Muscle layer of colon (tissue), 2 donors: ENCODE measurements at regions not wholly inside any gene's neighbourhood (a gene's known extent, or its start where the extent isn't known, plus 50 kb on each side); places are given as distances from the start of the nearest gene placed in this dataset.
"Not testable (repeated sequence)": the region's sequence is repeated elsewhere in the genome, so short reads cannot be mapped to it uniquely, and the experiment has no call there.

Experiments
- H3K27ac ChIP-seq: one replicate; pipeline ENCODE4 v1.7.0; 2013; ENCODE audit warnings: low read depth, mild to moderate bottlenecking, low read length, moderate library complexity
- H3K27me3 ChIP-seq, 2 donors: one replicate each; pipeline ENCODE4 v1.7.0; 2013; ENCODE audit warnings: low read length in 2 of 2, mild to moderate bottlenecking in 2 of 2; ENCODE audit not compliant: insufficient read depth in 2 of 2, control insufficient read depth in 1 of 2
- H3K36me3 ChIP-seq: one replicate; pipeline ENCODE4 v1.7.0; 2013; ENCODE audit warnings: mild to moderate bottlenecking, low read length; ENCODE audit not compliant: insufficient read depth
- H3K4me1 ChIP-seq: one replicate; pipeline ENCODE4 v1.7.0; 2013; ENCODE audit warnings: mild to moderate bottlenecking, low read length; ENCODE audit not compliant: insufficient read depth
- H3K4me3 ChIP-seq, 2 donors: one replicate each; pipeline ENCODE4 v1.7.0; 2013; ENCODE audit warnings: low read length in 2 of 2, low read depth in 1 of 2, mild to moderate bottlenecking in 1 of 2, moderate library complexity in 1 of 2
- H3K9ac ChIP-seq: one replicate; pipeline ENCODE4 v1.7.0; 2013; ENCODE audit warnings: low read length
- H3K9me3 ChIP-seq: one replicate; pipeline ENCODE4 v1.7.0; 2013; ENCODE audit warnings: mild to moderate bottlenecking, low read length
- donor health status: abdominal sarcoma.
- donor health status: Adenocarcinoma of cecum.

- H3K9ac ChIP-seq, H3K27me3 ChIP-seq, H3K4me1 ChIP-seq, H3K36me3 ChIP-seq, H3K9me3 ChIP-seq, H3K27ac ChIP-seq, H3K4me3 ChIP-seq: not testable (repeated sequence)
Observed at GRCh38 chr20:47978428-47979120, 193.3 kb upstream of the SULF2 start.

GRCh38 chr20:47977789-47978252 is 192.5 kb upstream of the SULF2 start:
- H3K9me3 ChIP-seq, H3K27ac ChIP-seq, H3K4me1 ChIP-seq, H3K9ac ChIP-seq, H3K4me3 ChIP-seq, H3K36me3 ChIP-seq, H3K27me3 ChIP-seq: not testable (repeated sequence)

DNA sequence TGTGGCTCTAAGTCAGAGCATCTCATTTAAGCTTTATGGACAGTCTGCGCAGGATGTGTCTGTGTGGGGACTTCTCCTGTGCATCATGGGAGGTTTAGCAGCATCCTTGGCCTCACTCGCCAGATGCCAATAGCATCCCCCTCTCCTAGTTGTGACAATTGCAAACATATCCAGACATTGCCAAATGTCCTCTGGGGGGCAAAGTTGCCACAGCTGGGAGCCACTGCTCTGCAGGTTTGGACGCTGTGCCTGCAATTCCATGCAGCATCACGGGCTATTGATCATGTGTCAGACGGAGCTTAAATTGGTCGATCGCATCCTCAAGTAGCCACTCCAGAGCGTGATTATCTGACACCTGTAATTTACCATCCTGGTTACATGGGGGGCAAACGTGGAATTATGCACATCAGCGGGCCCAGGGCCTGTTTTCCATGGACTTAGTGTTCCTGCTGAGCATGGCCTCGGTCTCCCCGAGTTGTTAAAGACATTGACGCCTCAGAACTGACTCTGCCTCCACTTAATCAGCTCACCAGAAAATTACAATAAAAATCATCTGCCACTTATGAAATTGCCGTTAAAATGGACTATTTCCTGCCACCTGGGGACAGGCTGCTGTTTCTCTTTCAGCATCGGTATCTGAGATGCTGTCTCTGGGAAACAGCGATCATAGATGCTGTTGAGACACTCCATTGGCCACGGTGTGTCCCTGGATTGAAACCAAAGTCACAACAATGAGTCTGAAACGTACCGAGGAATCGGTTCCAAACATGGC is 191.9 kb upstream of the SULF2 start:
- not testable (repeated sequence) for H3K27me3 ChIP-seq, H3K27ac ChIP-seq, H3K4me3 ChIP-seq, H3K36me3 ChIP-seq, H3K4me1 ChIP-seq, H3K9ac ChIP-seq, H3K9me3 ChIP-seq

DNA sequence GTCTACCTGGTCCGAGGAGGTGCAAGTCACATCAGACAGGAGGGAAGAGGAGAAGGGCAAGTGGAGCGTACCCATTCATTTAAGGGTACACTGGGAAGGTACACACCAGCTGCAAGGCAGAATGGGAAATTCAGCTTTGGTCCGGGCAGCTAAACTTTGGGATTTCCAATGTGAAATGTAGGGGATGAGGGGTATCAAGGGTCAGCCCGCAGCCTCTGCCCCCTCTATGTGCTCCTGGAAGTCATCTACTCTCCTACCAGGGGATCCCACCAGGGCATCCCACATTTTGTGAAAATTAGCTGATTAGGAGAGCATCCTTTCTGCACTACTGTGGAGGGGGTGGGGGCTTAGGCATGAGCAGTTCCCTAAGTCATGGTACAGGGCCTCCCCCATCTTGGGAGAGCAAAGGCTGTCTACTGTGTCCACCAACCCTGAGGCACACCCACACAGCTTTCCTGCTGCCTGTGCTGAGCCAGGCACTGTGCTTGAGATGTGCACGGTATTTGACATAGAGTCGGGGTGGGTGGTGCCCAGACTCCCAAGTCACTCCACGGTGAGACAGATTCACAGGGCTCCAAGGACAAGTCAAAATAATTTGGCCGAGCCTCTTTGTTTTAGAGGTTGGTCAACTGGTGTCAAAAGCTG is 189.1 kb upstream of the SULF2 start:
- H3K4me1 ChIP-seq, result no peaks in the 10 kb centered on the region
- H3K9ac ChIP-seq, result no peak overlapping the region
- H3K27me3 ChIP-seq, result no peaks in the 10 kb centered on the region
- H3K36me3 ChIP-seq, result no peaks in the 10 kb centered on the region
- no peak overlapping the region for H3K4me3 ChIP-seq
- no peak overlapping the region for H3K27ac ChIP-seq
- H3K9me3 ChIP-seq, result no peaks in the 10 kb centered on the region

DNA sequence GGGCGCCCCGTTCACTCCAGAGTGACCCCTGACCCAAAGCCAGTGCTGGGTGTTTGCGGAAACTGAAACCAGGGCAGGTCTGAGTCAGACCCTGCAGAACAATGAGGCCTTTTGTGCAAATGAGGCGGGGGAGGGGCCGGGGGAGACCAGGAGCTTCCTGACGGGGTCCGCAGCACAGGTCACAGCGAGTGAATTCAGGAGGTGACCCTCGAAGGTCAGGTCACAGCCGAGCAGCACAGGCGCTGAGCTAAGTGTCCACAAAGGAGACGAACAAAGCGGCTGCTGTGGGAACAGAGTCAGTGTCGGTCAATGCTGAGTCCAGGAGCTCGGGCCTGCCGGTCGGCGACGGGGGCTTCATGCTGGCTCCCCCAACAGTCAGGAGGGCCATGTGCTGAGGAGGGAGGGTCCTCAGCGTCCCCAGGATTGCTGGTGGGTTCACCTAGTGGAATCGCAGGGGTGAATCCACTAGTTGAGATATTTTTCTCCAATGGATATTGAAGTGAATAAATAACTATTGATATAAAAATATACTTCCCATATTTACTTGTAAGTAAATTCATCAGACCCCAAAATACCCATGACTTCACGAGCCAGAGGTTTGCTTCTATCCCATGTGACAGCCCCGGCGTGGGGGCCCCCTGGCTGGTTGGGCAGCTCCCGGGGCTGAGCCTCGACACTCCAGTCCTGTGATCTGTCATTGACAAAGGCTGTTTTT is 188.4 kb upstream of the SULF2 start:
- Histone ChIP-seq H3K4me3 (no peak overlapping the region), H3K36me3 (no peaks in the 10 kb centered on the region), H3K9ac (no peak overlapping the region), H3K9me3 (no peaks in the 10 kb centered on the region), H3K4me1 (no peaks in the 10 kb centered on the region), H3K27ac (no peak overlapping the region), H3K27me3 (no peaks in the 10 kb centered on the region)

- Histone ChIP-seq H3K9ac (no peak overlapping the region), H3K27ac (no peak overlapping the region), H3K4me3 (no peak overlapping the region), H3K27me3 (no peaks in the 10 kb centered on the region), H3K36me3 (no peaks in the 10 kb centered on the region), H3K4me1 (no peaks in the 10 kb centered on the region), H3K9me3 (no peaks in the 10 kb centered on the region)
Observed at GRCh38 chr20:47972916-47973309, 187.6 kb upstream of the SULF2 start.

DNA sequence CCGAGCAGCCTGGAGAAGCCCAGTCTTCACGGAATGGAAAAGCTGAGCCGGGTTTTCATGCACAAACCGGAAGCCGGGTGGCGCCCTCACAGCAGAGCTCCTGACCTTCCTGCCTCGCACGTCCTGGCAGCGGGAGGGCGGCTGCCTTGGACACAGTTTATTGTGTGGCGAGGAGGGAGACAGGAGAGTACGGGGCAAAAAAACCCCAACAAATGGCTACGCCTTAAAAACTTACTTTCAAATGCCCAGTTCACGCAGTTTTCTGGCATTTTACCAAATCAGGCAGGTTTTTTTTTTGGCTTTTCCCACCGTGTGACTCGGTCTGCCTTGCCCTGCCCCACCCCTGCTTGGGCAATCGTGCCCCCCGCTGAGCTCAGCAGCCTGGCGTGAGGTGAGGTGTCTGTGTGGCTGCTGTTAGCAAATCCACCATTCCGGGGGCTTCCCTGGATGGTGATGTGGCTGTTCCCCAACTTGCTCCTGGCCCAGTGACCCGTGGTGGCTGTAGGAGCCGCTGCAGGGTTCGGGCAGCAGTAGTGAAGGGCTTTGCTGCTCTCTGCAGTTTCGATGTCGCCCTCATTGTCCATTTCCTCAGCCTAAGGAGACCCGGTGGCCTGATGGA is 187.1 kb upstream of the SULF2 start:
- H3K9ac ChIP-seq, H3K27me3 ChIP-seq, H3K4me1 ChIP-seq, H3K4me3 ChIP-seq, H3K36me3 ChIP-seq, H3K9me3 ChIP-seq, H3K27ac ChIP-seq: not testable (repeated sequence)

DNA sequence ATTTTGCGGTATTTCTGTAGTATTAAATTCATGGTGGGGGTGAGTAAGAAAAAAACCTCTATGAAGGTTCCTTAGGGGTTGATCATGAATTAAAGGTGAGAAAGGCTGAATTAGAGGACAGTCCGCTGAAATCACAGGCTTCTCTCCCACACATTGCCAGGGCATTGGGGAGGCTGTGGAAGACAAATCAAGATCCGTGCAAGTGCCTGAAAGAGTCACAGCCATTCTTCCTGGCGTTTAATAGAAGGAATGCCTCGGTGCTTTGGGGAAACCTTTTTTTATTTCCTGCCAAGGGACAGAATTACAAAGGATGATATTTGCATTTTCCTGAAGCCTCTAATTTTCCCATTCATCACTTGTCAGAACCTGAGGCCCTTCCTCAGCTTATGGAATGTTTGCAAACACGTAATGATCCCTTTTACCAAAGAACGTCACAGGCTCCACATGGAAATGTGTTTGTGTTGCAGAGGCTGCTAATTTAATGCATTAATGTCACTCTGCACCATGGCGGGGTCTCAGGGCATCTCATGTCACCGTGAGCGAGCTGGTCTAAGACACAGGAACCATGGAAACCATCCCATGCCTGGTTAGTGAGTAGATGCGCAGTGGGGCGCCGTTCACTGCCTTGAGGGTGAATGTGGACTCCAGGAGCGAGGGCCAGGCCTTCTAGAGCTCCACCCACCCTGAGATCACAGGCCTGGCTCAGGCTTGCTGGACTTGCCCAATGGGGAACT is 185.9 kb upstream of the SULF2 start:
- no peak overlapping the region for H3K9ac ChIP-seq
- H3K27ac ChIP-seq, result no peak overlapping the region
- no peaks in the 10 kb centered on the region for H3K36me3 ChIP-seq
- H3K9me3 ChIP-seq, result no peaks in the 10 kb centered on the region
- H3K4me1 ChIP-seq, result no peaks in the 10 kb centered on the region
- H3K4me3 ChIP-seq, result no peak overlapping the region
- no peaks in the 10 kb centered on the region for H3K27me3 ChIP-seq

DNA sequence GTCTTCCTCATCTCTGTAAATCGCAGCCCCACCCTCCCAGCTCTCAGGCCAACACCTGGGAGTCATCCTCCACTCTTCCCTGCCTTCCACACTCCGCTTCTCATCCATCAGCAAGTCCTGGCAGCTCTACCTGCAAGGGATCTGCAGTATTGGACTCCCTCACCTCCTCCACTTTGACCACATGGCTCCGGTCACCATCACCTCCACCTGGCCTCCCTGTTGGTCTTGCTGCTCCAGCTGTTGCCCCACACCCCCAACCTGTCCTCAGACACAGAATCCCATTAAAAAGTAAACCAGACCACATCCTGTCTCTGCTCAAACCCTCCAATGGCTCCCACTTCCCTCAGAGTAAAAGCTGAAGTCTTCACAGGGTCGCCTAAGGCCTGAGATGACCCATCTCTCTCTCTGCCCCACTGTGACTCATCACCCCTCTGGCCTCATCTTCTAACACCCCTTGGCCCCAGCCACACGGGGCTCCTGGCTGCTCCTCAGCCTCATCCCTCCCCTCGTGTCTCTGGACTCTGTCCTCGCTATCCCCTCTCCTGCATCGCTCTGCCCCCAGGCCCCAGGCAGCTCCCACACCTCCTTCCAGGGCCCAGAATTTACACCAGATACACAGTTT is 185.1 kb upstream of the SULF2 start:
- H3K4me1 ChIP-seq, result no peaks in the 10 kb centered on the region
- no peak overlapping the region for H3K4me3 ChIP-seq
- no peak overlapping the region for H3K9ac ChIP-seq
- no peaks in the 10 kb centered on the region for H3K36me3 ChIP-seq
- H3K9me3 ChIP-seq, result no peaks in the 10 kb centered on the region
- no peaks in the 10 kb centered on the region for H3K27me3 ChIP-seq
- no peak overlapping the region for H3K27ac ChIP-seq

DNA sequence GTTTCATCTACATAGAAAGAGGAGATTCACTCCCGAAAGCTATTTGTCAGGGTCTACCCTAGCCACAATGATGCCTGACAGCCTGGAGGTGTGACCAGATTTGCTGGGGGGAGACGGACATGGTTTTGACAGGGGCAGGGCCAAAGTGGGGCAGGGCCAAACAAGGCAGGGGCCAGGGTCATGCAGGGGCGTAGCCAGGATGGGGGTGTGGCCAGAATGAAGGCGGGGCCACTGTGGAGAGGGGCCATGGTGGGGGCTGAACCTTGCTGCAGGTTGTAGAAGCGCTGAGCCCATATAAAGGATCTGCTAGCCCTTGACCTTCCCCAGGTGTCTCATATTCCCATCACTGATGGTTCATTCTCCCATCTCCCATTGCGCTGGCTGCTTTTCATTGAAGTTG is 184.1 kb upstream of the SULF2 start:
- H3K27me3 ChIP-seq, result no peaks in the 10 kb centered on the region
- no peaks in the 10 kb centered on the region for H3K4me1 ChIP-seq
- no peaks in the 10 kb centered on the region for H3K9me3 ChIP-seq
- no peaks in the 10 kb centered on the region for H3K36me3 ChIP-seq
- H3K4me3 ChIP-seq, result no peak overlapping the region
- no peak overlapping the region for H3K27ac ChIP-seq
- no peak overlapping the region for H3K9ac ChIP-seq
